ENCODE measurements at regions not wholly inside any gene's neighbourhood (a gene's known extent, or its start where the extent isn't known, plus 50 kb on each side); places are given as distances from the start of the nearest gene placed in this dataset.

- Histone ChIP-seq H3K36me3 (ENCODE audit: insufficient read depth, low read depth, low read length) (no peaks in the 10 kb centered on the region), H3K27me3 (ENCODE audit: insufficient read depth, low read length) (no peaks in the 10 kb centered on the region), H3K9ac (ENCODE audit: low read depth, low read length) (no peak overlapping the region), H3K9me3 (ENCODE audit: insufficient read depth, low read depth, low read length) (no peaks in the 10 kb centered on the region), H3K4me1 (ENCODE audit: insufficient read depth, low read length) (no peaks in the 10 kb centered on the region), H3K27ac (ENCODE audit: low read length) (no peak overlapping the region), H3K4me3 (ENCODE audit: low read length) (no peak overlapping the region)
Observed at GRCh38 chr6:170086639-170087420, 204.0 kb downstream of the DLL1 start.

DNA sequence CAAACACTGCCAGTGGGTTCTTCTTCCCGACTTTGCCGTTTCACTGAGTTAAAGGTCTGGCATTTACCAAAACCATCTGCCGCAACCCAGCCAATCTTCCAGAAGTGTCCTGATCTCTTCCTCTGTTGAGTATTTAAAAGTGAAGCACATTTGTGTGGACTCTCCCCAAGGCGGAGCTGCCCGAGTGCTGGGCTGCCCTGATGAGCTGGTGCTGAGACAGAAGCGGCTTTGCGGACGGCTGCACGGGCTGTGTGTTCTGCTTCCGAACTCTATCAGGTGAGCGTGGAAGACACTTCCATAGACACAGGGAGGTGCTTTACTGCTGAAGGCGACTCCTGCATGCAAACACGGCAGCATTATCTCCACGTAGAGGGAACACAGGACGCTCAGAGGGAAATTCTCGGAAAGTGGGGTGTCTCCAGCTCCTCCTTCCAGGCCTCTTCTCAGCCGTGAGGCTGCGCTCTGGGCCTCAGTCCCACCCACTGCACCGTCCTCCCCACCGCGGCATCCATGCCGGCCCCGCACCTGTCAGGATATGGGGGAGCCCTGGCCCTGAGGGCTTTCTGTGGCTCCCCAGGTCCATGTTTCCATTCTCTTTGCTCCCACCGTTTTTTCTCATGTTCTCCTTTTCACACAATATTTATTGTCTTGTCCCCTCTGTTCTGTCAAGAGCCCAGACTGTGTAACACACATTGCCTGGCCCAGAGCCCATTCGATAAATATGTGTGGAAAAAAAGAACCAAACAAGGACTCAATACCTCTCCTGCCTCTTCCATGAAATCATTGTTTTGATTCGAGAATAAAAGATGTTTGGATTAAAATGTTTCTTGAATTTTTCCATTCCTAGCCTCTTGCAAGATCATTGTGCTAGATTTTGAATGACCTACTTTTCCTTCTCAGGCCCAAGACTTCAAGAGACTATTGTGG lies 205.1 kb downstream of the DLL1 start:
- Histone ChIP-seq H3K9ac (ENCODE audit: low read depth, low read length) (no peak overlapping the region), H3K4me1 (ENCODE audit: insufficient read depth, low read length) (no peaks in the 10 kb centered on the region), H3K27ac (ENCODE audit: low read length) (no peak overlapping the region), H3K36me3 (ENCODE audit: insufficient read depth, low read depth, low read length) (no peaks in the 10 kb centered on the region), H3K9me3 (ENCODE audit: insufficient read depth, low read depth, low read length) (no peaks in the 10 kb centered on the region), H3K27me3 (ENCODE audit: insufficient read depth, low read length) (no peaks in the 10 kb centered on the region), H3K4me3 (ENCODE audit: low read length) (no peak overlapping the region)

DNA sequence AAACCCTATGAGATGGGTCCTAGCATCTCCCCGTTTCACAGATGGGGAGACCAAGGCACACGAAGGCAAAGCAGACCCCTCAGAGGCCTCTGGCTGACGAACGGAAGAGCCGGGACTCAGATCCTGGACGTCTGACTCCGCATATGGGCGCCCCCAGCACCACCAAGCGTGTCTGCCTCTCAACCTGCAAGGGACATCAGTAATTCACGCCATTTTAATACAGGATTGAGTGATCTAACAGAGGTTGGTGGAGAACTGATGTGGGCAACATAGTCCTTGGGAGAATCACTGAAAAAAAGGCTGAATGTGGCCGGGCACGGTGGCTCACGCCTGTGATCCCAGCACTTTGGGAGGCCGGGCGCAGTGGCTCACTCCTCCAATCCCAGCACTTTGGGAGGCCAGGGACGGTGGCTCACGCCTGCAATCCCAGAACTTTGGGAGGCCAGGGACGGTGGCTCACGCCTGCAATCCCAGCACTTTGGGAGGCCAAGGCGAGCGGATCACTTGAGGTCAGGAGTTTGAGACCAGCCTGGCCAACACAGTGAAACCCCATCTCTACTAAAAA lies 206.6 kb downstream of the DLL1 start:
- Histone ChIP-seq H3K4me1 (ENCODE audit: insufficient read depth, low read length) (no peaks in the 10 kb centered on the region), H3K9me3 (ENCODE audit: insufficient read depth, low read depth, low read length) (no peaks in the 10 kb centered on the region), H3K36me3 (ENCODE audit: insufficient read depth, low read depth, low read length) (no peaks in the 10 kb centered on the region), H3K27me3 (ENCODE audit: insufficient read depth, low read length) (no peaks in the 10 kb centered on the region), H3K4me3 (ENCODE audit: low read length) (no peak overlapping the region), H3K9ac (ENCODE audit: low read depth, low read length) (no peak overlapping the region), H3K27ac (ENCODE audit: low read length) (no peak overlapping the region)

- Histone ChIP-seq H3K9ac (ENCODE audit: low read depth, low read length) (no peak overlapping the region), H3K4me3 (ENCODE audit: low read length) (no peak overlapping the region), H3K27ac (ENCODE audit: low read length) (no peak overlapping the region), H3K4me1 (ENCODE audit: insufficient read depth, low read length) (no peaks in the 10 kb centered on the region), H3K27me3 (ENCODE audit: insufficient read depth, low read length) (no peaks in the 10 kb centered on the region), H3K9me3 (ENCODE audit: insufficient read depth, low read depth, low read length) (no peaks in the 10 kb centered on the region), H3K36me3 (ENCODE audit: insufficient read depth, low read depth, low read length) (no peaks in the 10 kb centered on the region)
Observed at GRCh38 chr6:170083236-170084051, 207.4 kb downstream of the DLL1 start.

DNA sequence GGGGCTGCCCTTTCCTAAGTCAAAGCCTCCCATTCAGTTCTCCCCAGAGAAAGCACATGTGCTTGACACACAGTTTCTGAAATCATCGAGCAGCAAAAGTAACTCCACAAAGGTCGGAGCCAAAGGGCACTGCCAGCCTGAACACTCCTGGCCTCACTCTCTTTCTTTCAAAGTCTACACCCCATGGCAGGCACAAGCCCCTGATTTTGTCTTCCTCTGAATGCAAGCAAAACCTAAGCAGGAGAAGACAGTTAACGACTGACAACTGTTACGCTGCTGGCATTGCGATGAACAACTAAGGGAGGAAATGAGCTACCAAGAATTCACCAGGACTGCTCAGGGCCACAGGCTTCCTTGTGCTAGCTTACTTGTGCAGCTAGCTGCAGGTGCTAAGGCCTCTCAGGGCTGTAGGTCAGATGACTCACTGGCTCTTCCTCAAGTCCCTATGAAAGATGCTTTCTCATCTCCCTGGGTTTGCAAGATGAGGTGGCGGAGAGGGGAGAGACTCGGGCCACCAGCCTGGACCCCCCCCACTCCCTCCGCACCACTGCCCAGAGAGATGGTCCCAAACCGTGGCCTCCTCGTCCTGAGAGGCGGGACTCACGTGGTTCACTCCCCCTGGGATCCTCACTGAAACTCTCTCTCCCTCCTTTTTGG lies 208.2 kb downstream of the DLL1 start:
- no peaks in the 10 kb centered on the region for H3K4me1 ChIP-seq (ENCODE audit: insufficient read depth, low read length)
- H3K27ac ChIP-seq (ENCODE audit: low read length), result no peak overlapping the region
- no peak overlapping the region for H3K4me3 ChIP-seq (ENCODE audit: low read length)
- H3K27me3 ChIP-seq (ENCODE audit: insufficient read depth, low read length), result no peaks in the 10 kb centered on the region
- H3K9ac ChIP-seq (ENCODE audit: low read depth, low read length), result no peak overlapping the region
- H3K36me3 ChIP-seq (ENCODE audit: insufficient read depth, low read depth, low read length), result no peaks in the 10 kb centered on the region
- no peaks in the 10 kb centered on the region for H3K9me3 ChIP-seq (ENCODE audit: insufficient read depth, low read depth, low read length)

- H3K27me3 ChIP-seq (ENCODE audit: insufficient read depth, low read length), result no peaks in the 10 kb centered on the region
- H3K9me3 ChIP-seq (ENCODE audit: insufficient read depth, low read depth, low read length), result no peaks in the 10 kb centered on the region
- H3K4me1 ChIP-seq (ENCODE audit: insufficient read depth, low read length), result no peaks in the 10 kb centered on the region
- H3K4me3 ChIP-seq (ENCODE audit: low read length), result no peak overlapping the region
- H3K36me3 ChIP-seq (ENCODE audit: insufficient read depth, low read depth, low read length), result no peaks in the 10 kb centered on the region
- no peak overlapping the region for H3K9ac ChIP-seq (ENCODE audit: low read depth, low read length)
- no peak overlapping the region for H3K27ac ChIP-seq (ENCODE audit: low read length)
Observed at GRCh38 chr6:170082067-170082466, 208.8 kb downstream of the DLL1 start.

- no peaks in the 10 kb centered on the region for H3K27me3 ChIP-seq (ENCODE audit: insufficient read depth, low read length)
- H3K27ac ChIP-seq (ENCODE audit: low read length), result no peak overlapping the region
- H3K9me3 ChIP-seq (ENCODE audit: insufficient read depth, low read depth, low read length), result no peaks in the 10 kb centered on the region
- H3K9ac ChIP-seq (ENCODE audit: low read depth, low read length), result no peak overlapping the region
- H3K4me3 ChIP-seq (ENCODE audit: low read length), result no peak overlapping the region
- no peaks in the 10 kb centered on the region for H3K4me1 ChIP-seq (ENCODE audit: insufficient read depth, low read length)
- H3K36me3 ChIP-seq (ENCODE audit: insufficient read depth, low read depth, low read length), result no peaks in the 10 kb centered on the region
Observed at GRCh38 chr6:170081556-170081955, 209.3 kb downstream of the DLL1 start.

GRCh38 chr6:170080828-170081371 lies 210.0 kb downstream of the DLL1 start:
- H3K27ac ChIP-seq (ENCODE audit: low read length), result no peak overlapping the region
- H3K36me3 ChIP-seq (ENCODE audit: insufficient read depth, low read depth, low read length), result no peaks in the 10 kb centered on the region
- no peak overlapping the region for H3K9ac ChIP-seq (ENCODE audit: low read depth, low read length)
- H3K9me3 ChIP-seq (ENCODE audit: insufficient read depth, low read depth, low read length), result no peaks in the 10 kb centered on the region
- no peak overlapping the region for H3K4me3 ChIP-seq (ENCODE audit: low read length)
- no peaks in the 10 kb centered on the region for H3K4me1 ChIP-seq (ENCODE audit: insufficient read depth, low read length)
- no peaks in the 10 kb centered on the region for H3K27me3 ChIP-seq (ENCODE audit: insufficient read depth, low read length)

DNA sequence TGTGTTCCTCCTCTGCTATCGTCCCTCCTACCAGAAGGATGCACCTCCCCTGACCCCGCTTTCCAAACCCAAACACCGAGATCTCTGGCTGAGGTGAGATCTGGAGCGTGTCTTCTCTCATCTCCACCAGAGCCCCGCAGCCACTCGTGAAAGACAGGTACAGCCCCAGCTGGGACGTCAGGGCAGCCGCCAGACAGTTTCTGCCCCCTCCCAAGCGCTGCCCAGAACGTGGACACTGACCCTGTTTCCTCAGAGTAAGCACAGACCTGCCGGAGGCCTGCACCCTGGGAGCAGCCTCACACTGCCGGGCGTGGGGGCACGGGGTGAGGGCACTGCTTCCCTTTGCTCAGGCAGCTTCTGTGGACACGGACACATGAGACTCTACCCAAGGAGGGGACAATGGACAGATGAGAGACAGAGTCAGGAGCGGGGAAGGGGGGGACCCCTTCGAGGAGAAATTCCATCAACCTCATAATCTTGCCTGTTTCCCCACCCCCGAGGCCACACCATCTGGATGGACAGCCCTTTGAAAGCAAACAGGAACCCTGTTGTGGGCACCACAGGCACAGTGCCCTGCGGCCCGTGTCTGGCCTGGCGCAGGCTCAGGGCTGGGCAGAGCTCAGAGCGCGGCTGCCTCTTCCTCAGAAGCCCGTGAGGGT lies 210.6 kb downstream of the DLL1 start:
- Histone ChIP-seq H3K27ac (ENCODE audit: low read length) (no peak overlapping the region), H3K27me3 (ENCODE audit: insufficient read depth, low read length) (no peaks in the 10 kb centered on the region), H3K9ac (ENCODE audit: low read depth, low read length) (no peak overlapping the region), H3K4me3 (ENCODE audit: low read length) (no peak overlapping the region), H3K9me3 (ENCODE audit: insufficient read depth, low read depth, low read length) (no peaks in the 10 kb centered on the region), H3K4me1 (ENCODE audit: insufficient read depth, low read length) (no peaks in the 10 kb centered on the region), H3K36me3 (ENCODE audit: insufficient read depth, low read depth, low read length) (no peaks in the 10 kb centered on the region)

GRCh38 chr6:170076466-170077165 lies 214.3 kb downstream of the DLL1 start:
- no peak overlapping the region for H3K9ac ChIP-seq (ENCODE audit: low read depth, low read length)
- H3K27ac ChIP-seq (ENCODE audit: low read length), result no peak overlapping the region
- H3K4me3 ChIP-seq (ENCODE audit: low read length), result no peak overlapping the region
- no peaks in the 10 kb centered on the region for H3K27me3 ChIP-seq (ENCODE audit: insufficient read depth, low read length)
- H3K4me1 ChIP-seq (ENCODE audit: insufficient read depth, low read length), result no peaks in the 10 kb centered on the region
- H3K9me3 ChIP-seq (ENCODE audit: insufficient read depth, low read depth, low read length), result 0 out of 2 replicates have a peak, but pooled peaks cover 1% of the 10 kb centered on the region
- H3K36me3 ChIP-seq (ENCODE audit: insufficient read depth, low read depth, low read length), result no peaks in the 10 kb centered on the region

Data from iPS-20b (cell line).